NCI-H1105 (cell line): ENCODE measurements at regions not wholly inside any gene's neighbourhood (a gene's known extent, or its start where the extent isn't known, plus 50 kb on each side); places are given as distances from the start of the nearest gene placed in this dataset.

Experiments used
- DNase-seq: peaks from one replicate; lab custom pipeline; 2025; lab: John Stamatoyannopoulos, UW

GRCh38 chr18:78213361-78213994, 766.1 kb upstream of the SALL3 start:
- no peak for DNase-seq

GRCh38 chr18:78221496-78221895, 758.1 kb upstream of the SALL3 start:
- DNase-seq: no peak

- no peak for DNase-seq
Measured at GRCh38 chr18:78228974-78229373, 750.6 kb upstream of the SALL3 start.

GRCh38 chr18:78230911-78231310, 748.7 kb upstream of the SALL3 start:
- DNase-seq: no peak

- no peak for DNase-seq
Measured at GRCh38 chr18:78232196-78232595, 747.4 kb upstream of the SALL3 start.

GRCh38 chr18:78237864-78238263, 741.8 kb upstream of the SALL3 start:
- no peak for DNase-seq

GRCh38 chr18:78238404-78239089, 741.1 kb upstream of the SALL3 start:
- DNase-seq: no peak

- DNase-seq: no peak
Measured at GRCh38 chr18:78239090-78239457, 740.5 kb upstream of the SALL3 start.

GRCh38 chr18:78240101-78240500, 739.5 kb upstream of the SALL3 start:
- no peak for DNase-seq

GRCh38 chr18:78240627-78241252, 738.9 kb upstream of the SALL3 start:
- DNase-seq: no peak

GRCh38 chr18:78241535-78242253, 737.9 kb upstream of the SALL3 start:
- DNase-seq: no peak

- no peak for DNase-seq
Measured at GRCh38 chr18:78242254-78242643, 737.4 kb upstream of the SALL3 start.

GRCh38 chr18:78242806-78243205, 736.8 kb upstream of the SALL3 start:
- DNase-seq: no peak

- DNase-seq: no peak
Measured at GRCh38 chr18:78244779-78245178, 734.8 kb upstream of the SALL3 start.

GRCh38 chr18:78245451-78245850, 734.2 kb upstream of the SALL3 start:
- DNase-seq: no peak

GRCh38 chr18:78246050-78246449, 733.6 kb upstream of the SALL3 start:
- DNase-seq: no peak

- no peak for DNase-seq
Measured at GRCh38 chr18:78246588-78246987, 733.0 kb upstream of the SALL3 start.

- DNase-seq: no peak
Measured at GRCh38 chr18:78247615-78248289, 731.9 kb upstream of the SALL3 start.

- DNase-seq: no peak
Measured at GRCh38 chr18:78255013-78255412, 724.6 kb upstream of the SALL3 start.

- DNase-seq: no peak
Measured at GRCh38 chr18:78268226-78268988, 711.2 kb upstream of the SALL3 start.

GRCh38 chr18:78271790-78272189, 707.8 kb upstream of the SALL3 start:
- DNase-seq: no peak

GRCh38 chr18:78273876-78274275, 705.7 kb upstream of the SALL3 start:
- no peak for DNase-seq
